ENCODE measurements at regions not wholly inside any gene's neighbourhood (a gene's known extent, or its start where the extent isn't known, plus 50 kb on each side); places are given as distances from the start of the nearest gene placed in this dataset.

DNA sequence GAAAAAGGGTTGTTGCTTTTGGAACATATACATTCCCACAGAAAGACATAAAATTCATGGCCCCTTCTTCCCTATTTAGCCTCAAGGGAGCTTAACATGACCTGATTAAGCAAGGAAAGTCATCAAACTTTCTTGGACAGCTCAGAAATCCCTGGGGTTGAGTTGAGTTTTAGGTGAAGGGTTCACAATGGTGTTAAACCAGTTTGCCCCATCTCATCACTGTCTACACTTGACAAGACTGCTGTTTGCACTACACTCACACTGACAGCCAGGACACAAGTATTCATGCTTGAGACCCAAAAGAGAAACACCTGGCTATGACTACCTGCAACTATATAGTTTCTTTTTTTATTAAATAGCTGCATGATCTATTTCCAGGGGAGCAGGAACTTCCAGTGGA lies 209.8 kb upstream of the TMEM45B start:
- Histone ChIP-seq H3K36me3 (ENCODE audit: control insufficient read depth, insufficient read depth, low read length) (no peaks in the 10 kb centered on the region), H3K27me3 (ENCODE audit: control insufficient read depth, insufficient read depth, low read length) (no peaks in the 10 kb centered on the region), H3K4me3 (ENCODE audit: low read depth, low read length) (no peak overlapping the region)
- TF ChIP-seq, protein P1, sequence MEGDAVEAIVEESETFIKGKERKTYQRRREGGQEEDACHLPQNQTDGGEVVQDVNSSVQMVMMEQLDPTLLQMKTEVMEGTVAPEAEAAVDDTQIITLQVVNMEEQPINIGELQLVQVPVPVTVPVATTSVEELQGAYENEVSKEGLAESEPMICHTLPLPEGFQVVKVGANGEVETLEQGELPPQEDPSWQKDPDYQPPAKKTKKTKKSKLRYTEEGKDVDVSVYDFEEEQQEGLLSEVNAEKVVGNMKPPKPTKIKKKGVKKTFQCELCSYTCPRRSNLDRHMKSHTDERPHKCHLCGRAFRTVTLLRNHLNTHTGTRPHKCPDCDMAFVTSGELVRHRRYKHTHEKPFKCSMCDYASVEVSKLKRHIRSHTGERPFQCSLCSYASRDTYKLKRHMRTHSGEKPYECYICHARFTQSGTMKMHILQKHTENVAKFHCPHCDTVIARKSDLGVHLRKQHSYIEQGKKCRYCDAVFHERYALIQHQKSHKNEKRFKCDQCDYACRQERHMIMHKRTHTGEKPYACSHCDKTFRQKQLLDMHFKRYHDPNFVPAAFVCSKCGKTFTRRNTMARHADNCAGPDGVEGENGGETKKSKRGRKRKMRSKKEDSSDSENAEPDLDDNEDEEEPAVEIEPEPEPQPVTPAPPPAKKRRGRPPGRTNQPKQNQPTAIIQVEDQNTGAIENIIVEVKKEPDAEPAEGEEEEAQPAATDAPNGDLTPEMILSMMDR (IDR thresholded peaks at IDR 0.05; ENCODE audit: insufficient read depth, low read length, poor library complexity, severe bottlenecking) = no peak
- no peak for DNase-seq (ENCODE audit: low read depth)

DNA sequence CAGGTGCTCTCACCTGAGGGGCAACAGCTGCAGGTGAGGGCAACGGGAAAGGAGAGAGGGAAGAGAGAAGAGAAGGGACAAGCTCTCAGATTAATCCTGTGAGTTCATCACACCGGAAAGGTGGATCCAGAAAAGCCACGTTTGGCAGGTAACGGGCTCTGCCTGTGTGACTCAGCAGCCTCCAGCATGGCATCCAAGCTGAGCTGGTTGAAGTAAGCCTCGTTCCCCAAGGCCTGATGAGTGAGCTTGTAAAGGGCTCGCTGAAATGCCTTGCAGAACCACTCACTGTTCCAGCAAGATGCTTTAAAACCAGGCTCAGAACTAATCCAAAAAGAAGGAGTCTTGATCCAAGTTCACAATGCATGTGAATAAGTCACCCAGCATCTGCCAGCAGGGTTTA lies 206.9 kb upstream of the TMEM45B start:
- no peak overlapping the region for H3K4me3 ChIP-seq (ENCODE audit: low read depth, low read length)
- no peaks in the 10 kb centered on the region for H3K27me3 ChIP-seq (ENCODE audit: control insufficient read depth, insufficient read depth, low read length)
- no peak for DNase-seq (ENCODE audit: low read depth)
- TF ChIP-seq, protein P1 (IDR thresholded peaks at IDR 0.05; ENCODE audit: insufficient read depth, low read length, poor library complexity, severe bottlenecking) = no peak
- no peaks in the 10 kb centered on the region for H3K36me3 ChIP-seq (ENCODE audit: control insufficient read depth, insufficient read depth, low read length)

DNA sequence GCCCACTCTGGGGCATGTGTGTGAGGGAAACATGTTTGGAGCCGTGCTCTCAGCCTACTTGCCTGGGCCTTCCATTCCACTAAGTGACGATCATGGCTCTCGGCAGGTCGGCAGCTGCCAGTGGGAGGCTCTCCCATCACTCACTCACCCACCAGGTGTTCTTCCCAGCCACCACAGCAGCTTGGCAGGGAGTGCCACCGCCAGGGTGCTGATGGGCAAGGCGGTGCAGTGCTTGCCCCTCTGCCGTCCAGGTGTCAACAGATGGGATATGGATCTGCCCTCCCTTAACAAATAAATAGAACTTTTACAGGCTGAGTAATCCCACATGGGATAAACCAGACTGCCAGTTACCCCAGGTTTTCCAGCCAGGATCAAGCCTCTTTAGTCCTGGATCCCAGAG lies 205.5 kb upstream of the TMEM45B start:
- DNase-seq (ENCODE audit: low read depth) = no peak
- H3K36me3 ChIP-seq (ENCODE audit: control insufficient read depth, insufficient read depth, low read length) = no peaks in the 10 kb centered on the region
- no peaks in the 10 kb centered on the region for H3K27me3 ChIP-seq (ENCODE audit: control insufficient read depth, insufficient read depth, low read length)
- TF ChIP-seq, protein P1 (IDR thresholded peaks at IDR 0.05; ENCODE audit: insufficient read depth, low read length, poor library complexity, severe bottlenecking) = no peak
- no peak overlapping the region for H3K4me3 ChIP-seq (ENCODE audit: low read depth, low read length)

DNA sequence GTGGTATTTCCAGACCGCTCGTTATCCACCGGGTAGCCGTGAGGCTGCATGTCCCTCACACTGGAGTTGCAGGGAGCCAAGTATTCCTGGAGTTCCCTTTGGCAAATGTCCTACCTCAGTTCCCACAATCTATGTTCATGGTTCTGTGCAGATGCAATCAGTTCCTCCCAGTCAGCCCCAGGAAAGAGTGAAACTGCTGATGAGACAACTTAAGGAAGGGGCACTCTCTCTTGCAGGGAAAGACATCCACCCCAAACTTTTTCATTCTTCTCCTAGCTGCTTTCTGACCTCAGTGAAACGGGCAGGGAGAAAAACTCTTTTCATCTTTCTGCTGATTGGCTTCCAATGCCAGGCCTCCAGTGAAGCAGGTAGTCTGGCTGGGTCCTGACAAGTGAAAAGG lies 205.1 kb upstream of the TMEM45B start:
- Histone ChIP-seq H3K27me3 (ENCODE audit: control insufficient read depth, insufficient read depth, low read length) (no peaks in the 10 kb centered on the region), H3K36me3 (ENCODE audit: control insufficient read depth, insufficient read depth, low read length) (no peaks in the 10 kb centered on the region), H3K4me3 (ENCODE audit: low read depth, low read length) (no peak overlapping the region)

DNA sequence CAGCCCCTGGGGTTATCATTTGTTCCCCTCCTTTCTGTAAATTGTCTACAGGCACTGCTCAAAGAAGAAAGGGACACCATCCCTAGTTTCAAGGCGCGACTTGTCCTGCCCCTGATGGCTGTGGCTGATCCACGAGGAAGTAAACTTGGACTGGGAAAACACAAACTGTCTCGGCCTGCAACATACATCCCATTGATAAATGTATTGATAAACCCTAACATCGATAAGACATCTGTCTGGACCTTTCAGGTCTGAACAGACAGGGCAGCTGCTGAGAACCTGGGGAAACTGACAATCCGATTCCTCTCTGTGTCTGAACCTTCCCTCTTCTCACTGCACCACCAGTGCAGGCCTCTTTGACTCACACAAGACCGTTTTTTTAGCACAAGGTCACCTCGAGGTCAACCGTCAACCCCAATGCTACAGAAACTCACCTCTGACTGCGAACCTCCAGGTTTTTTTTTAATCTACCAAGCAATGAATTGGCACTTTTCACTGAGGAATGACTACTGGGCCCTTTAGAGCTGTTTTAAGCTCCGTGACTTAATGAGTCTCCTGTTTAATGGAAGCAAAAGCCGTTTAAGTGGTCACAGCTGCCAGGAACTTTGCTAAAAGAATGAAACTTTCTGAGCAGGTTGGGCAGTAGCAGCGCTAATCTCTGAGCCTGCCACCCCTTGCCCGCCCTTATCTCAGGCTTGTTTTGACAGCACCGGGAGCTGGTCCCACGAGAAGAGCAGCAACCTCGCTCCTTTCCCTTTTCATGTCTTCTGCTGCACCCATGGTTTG lies 203.8 kb upstream of the TMEM45B start:
- H3K4me3 ChIP-seq (ENCODE audit: low read depth, low read length) = no peak overlapping the region
- no peaks in the 10 kb centered on the region for H3K36me3 ChIP-seq (ENCODE audit: control insufficient read depth, insufficient read depth, low read length)
- DNase-seq (ENCODE audit: low read depth) = no peak
- no peaks in the 10 kb centered on the region for H3K27me3 ChIP-seq (ENCODE audit: control insufficient read depth, insufficient read depth, low read length)
- TF ChIP-seq, protein P1 (IDR thresholded peaks at IDR 0.05; ENCODE audit: insufficient read depth, low read length, poor library complexity, severe bottlenecking) = no peak

More for the DNA sequence above, 205.1 kb upstream of the TMEM45B start:
- TF ChIP-seq, protein P1 (IDR thresholded peaks at IDR 0.05; ENCODE audit: insufficient read depth, low read length, poor library complexity, severe bottlenecking) = no peak
- no peak for DNase-seq (ENCODE audit: low read depth)

DNA sequence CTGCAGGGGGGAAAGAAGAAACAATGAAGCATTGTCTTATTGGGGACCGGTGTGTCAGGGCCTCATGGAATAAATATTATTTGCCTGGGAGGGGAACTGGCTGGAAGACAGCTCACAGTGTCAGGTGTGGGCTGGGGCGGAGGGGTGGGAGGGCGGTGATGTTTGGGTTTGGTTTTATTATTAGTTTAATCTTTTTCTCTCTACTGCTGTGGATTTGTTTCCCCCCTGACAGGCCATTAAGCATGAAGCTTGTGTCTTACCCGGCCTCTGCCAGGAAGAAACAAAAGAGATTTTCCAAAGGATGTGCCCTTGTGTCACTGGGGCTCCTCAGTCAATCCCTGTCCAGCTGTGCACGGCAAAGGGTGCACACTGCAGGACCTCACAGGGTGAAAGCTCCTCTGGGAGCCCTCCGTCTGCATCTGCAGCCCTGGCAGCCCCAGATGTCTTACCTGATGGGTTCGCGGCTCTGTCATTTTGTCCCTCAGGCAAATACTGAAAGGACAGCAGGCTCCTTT lies 203.1 kb upstream of the TMEM45B start:
- Histone ChIP-seq H3K4me3 (ENCODE audit: low read depth, low read length) (no peak overlapping the region), H3K27me3 (ENCODE audit: control insufficient read depth, insufficient read depth, low read length) (no peaks in the 10 kb centered on the region), H3K36me3 (ENCODE audit: control insufficient read depth, insufficient read depth, low read length) (no peaks in the 10 kb centered on the region)
- DNase-seq (ENCODE audit: low read depth) = no peak
- TF ChIP-seq, protein P1 (IDR thresholded peaks at IDR 0.05; ENCODE audit: insufficient read depth, low read length, poor library complexity, severe bottlenecking) = no peak

Data from kidney epithelial cell (primary cell).